Testis (tissue), 2 donors: ENCODE measurements at regions not wholly inside any gene's neighbourhood (a gene's known extent, or its start where the extent isn't known, plus 50 kb on each side); places are given as distances from the start of the nearest gene placed in this dataset.

Source experiments
- CTCF ChIP-seq, 3 experiments: fragments of 450-650 bp in 2 of 3; fragments of 200-600 bp in 1 of 3; sonication (generic) in 1 of 3; IDR thresholded peaks; one replicate each; pipeline ENCODE4 v1.5.1; 2016 to 2019; ENCODE audit warnings: antibody characterized with exemption in 3 of 3, mild to moderate bottlenecking in 2 of 3, moderate library complexity in 1 of 3
- POLR2A ChIP-seq: fragments of 450-650 bp; IDR thresholded peaks from one replicate; pipeline ENCODE4 v1.6.1; 2017; ENCODE audit warnings: antibody characterized with exemption, mild to moderate bottlenecking, moderate library complexity

- TF ChIP-seq CTCF (IDR thresholded peaks at IDR 0.05) = no peak
- no peak for TF ChIP-seq POLR2A
Observed at GRCh38 chr11:92607969-92608722, 361.3 kb upstream of the MTNR1B start.
